Activated B cell treated with CpG ODN at 0.5 μM for 24 hours (primary cell): ENCODE measurements at regions not wholly inside any gene's neighbourhood (a gene's known extent, or its start where the extent isn't known, plus 50 kb on each side); places are given as distances from the start of the nearest gene placed in this dataset.

Source experiments
- ATAC-seq: fragments of 200-7000 bp; cut with Tn5 transposase; one replicate; pipeline ENCODE4 v1.10.0; 2021; ENCODE audit warnings: low read depth, mild to moderate bottlenecking, moderate library complexity
- CTCF ChIA-PET: fragments of 350-600 bp; sonication (Branson Sonifier 250); formaldehyde crosslinking; loops from one replicate; lab custom pipeline; 2021; ENCODE audit warnings: antibody characterized with exemption; lab: Charles Lee
- POLR2A ChIA-PET: fragments of 350-600 bp; sonication (Branson Sonifier 250); formaldehyde crosslinking; loops from one replicate; lab custom pipeline; 2021; ENCODE audit warnings: antibody characterized with exemption; lab: Charles Lee
- DNase-seq: peaks from one replicate; pipeline ENCODE4 v3.0.0; 2022
- H3K27ac Mint-ChIP-seq: one replicate; pipeline ENCODE4 v1.8.0; 2020; ENCODE audit warnings: mixed read lengths
- H3K27me3 Mint-ChIP-seq: one replicate; pipeline ENCODE4 v1.8.0; 2021; ENCODE audit warnings: mixed read lengths
- H3K36me3 Mint-ChIP-seq: one replicate; pipeline ENCODE4 v1.8.0; 2021; ENCODE audit warnings: low read depth, mixed read lengths
- H3K4me1 Mint-ChIP-seq: one replicate; pipeline ENCODE4 v1.8.0; 2021; ENCODE audit warnings: mixed read lengths
- H3K4me3 Mint-ChIP-seq: one replicate; pipeline ENCODE4 v1.8.0; 2020; ENCODE audit warnings: mild to moderate bottlenecking, mixed read lengths
- H3K9me3 Mint-ChIP-seq: one replicate; pipeline ENCODE4 v1.8.0; 2020; ENCODE audit warnings: mixed read lengths
- intact Hi-C: fragments of 100-400 bp; cut with micrococcal nuclease; formaldehyde crosslinking; loops from one replicate; pipeline ENCODE4 v1.15.1; 2024
- TF ChIP-seq, protein P1 (sequence below): fragments of 200-600 bp; IDR thresholded peaks from one replicate; pipeline ENCODE4 v1.8.0; 2022; ENCODE audit warnings: antibody characterized with exemption, mild to moderate bottlenecking

DNA sequence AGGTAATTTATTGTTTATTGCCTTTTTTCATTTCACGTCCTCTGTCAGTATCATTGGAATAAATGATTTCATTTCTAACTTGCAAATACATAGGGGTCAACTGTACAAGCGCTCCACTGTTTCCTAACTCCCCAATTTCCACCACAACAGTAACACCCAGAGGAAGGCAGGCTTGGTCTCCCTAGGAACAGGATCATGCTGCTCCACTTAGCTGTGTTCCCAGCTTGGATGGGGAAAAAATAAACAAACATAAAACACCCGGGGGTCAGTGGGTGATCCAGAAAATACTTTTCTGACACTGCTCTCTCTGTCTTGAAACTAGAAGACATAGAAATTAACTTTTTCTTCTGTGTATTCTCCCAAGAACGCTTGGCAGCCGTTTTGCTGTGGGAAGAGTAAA lies 772.5 kb downstream of the TRIML1 start:
- Mint-ChIP-seq H3K4me3 (no peak overlapping the region), H3K27me3 (no peaks in the 10 kb centered on the region), H3K4me1 (no peaks in the 10 kb centered on the region), H3K36me3 (no peaks in the 10 kb centered on the region), H3K9me3 (peaks cover 3% of the 10 kb centered on the region), H3K27ac (no peak overlapping the region)
- CTCF ChIA-PET, result no interaction called here
- TF ChIP-seq, protein P1, sequence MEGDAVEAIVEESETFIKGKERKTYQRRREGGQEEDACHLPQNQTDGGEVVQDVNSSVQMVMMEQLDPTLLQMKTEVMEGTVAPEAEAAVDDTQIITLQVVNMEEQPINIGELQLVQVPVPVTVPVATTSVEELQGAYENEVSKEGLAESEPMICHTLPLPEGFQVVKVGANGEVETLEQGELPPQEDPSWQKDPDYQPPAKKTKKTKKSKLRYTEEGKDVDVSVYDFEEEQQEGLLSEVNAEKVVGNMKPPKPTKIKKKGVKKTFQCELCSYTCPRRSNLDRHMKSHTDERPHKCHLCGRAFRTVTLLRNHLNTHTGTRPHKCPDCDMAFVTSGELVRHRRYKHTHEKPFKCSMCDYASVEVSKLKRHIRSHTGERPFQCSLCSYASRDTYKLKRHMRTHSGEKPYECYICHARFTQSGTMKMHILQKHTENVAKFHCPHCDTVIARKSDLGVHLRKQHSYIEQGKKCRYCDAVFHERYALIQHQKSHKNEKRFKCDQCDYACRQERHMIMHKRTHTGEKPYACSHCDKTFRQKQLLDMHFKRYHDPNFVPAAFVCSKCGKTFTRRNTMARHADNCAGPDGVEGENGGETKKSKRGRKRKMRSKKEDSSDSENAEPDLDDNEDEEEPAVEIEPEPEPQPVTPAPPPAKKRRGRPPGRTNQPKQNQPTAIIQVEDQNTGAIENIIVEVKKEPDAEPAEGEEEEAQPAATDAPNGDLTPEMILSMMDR, result no peak
- DNase-seq, result no peak
- intact Hi-C loops, result no loop called here
- POLR2A ChIA-PET, result no interaction called here
- ATAC-seq, result no peak

DNA sequence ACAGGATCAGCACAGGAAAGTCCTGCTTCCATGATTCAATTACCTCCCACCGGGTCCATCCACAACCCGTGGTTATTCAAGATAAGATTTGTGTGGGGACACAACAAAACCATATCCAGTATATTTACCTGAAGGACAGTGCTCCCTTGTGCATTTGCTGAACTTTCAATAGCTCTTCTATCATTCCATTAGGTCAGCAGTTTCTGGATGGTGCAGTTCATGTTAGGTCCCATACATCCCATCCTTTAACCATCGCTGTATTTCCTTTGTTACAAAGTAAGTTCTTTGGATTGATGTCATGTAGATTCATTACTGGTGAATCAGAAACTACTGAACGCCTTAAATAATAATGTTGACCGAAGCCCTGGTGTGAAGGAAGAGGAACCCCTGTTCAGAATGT lies 775.9 kb downstream of the TRIML1 start:
- Mint-ChIP-seq H3K36me3 (no peaks in the 10 kb centered on the region), H3K27ac (no peak overlapping the region), H3K27me3 (no peaks in the 10 kb centered on the region), H3K9me3 (peaks cover 5% of the 10 kb centered on the region), H3K4me1 (no peaks in the 10 kb centered on the region), H3K4me3 (no peak overlapping the region)
- ChIA-PET CTCF (no interaction called here), POLR2A (no interaction called here)
- ATAC-seq (no peak), DNase-seq (no peak)
- TF ChIP-seq, protein P1, result no peak
- intact Hi-C loops, result no loop called here

DNA sequence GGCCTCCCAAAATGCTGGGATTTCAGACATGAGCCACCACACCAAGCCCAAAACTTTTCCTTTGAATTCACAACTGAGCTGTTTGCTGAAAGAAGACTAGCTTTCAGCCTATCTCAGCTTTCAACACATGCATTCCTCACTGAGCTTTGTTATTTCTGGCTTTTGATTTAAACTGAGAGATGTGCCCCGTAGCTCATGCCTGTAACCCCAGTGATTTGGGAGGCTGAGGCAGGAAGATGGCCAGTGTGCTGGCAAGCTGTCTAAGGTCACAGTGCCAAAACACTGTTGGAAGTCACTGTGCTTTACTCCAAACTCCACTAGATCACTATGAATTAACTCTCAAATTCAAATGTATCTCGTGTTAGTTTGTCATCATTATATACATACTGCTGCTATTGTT lies 779.5 kb downstream of the TRIML1 start:
- DNase-seq (no peak), ATAC-seq (no peak)
- POLR2A ChIA-PET, result no interaction called here
- H3K9me3 Mint-ChIP-seq, result peaks cover 4% of the 10 kb centered on the region
- H3K4me3 Mint-ChIP-seq, result no peak overlapping the region
- TF ChIP-seq, protein P1, result no peak
- H3K4me1 Mint-ChIP-seq, result no peaks in the 10 kb centered on the region
- no peak overlapping the region for H3K27ac Mint-ChIP-seq
- H3K36me3 Mint-ChIP-seq, result no peaks in the 10 kb centered on the region
- intact Hi-C loops, result no loop called here
- CTCF ChIA-PET, result no interaction called here
- H3K27me3 Mint-ChIP-seq, result no peaks in the 10 kb centered on the region

DNA sequence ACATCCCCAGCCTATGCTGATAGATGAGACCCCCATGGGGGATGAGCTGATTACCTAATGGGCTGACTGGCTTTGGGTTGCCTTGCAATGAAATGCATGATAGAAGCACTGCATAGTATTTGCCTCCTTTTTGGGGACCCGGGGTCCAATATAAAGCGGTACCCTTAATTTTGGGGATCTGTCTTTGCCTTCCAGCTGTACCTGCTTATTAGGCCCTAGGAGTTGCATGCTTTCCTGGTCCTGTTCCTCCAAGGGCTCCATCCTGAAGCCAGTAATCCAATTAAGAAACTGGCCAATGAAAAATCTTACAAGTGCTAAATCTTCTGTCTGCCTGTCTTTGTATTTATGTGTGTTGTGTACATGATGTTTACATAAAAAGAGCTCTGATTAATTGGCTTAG lies 791.6 kb downstream of the TRIML1 start:
- ChIA-PET POLR2A (no interaction called here), CTCF (no interaction called here)
- peaks cover 18% of the 10 kb centered on the region for H3K9me3 Mint-ChIP-seq
- no peak for ATAC-seq
- H3K4me1 Mint-ChIP-seq, result no peaks in the 10 kb centered on the region
- no peak overlapping the region for H3K4me3 Mint-ChIP-seq
- intact Hi-C loops, result no loop called here
- H3K36me3 Mint-ChIP-seq, result no peaks in the 10 kb centered on the region
- no peaks in the 10 kb centered on the region for H3K27me3 Mint-ChIP-seq
- no peak for DNase-seq
- no peak overlapping the region for H3K27ac Mint-ChIP-seq
- TF ChIP-seq, protein P1, result no peak

DNA sequence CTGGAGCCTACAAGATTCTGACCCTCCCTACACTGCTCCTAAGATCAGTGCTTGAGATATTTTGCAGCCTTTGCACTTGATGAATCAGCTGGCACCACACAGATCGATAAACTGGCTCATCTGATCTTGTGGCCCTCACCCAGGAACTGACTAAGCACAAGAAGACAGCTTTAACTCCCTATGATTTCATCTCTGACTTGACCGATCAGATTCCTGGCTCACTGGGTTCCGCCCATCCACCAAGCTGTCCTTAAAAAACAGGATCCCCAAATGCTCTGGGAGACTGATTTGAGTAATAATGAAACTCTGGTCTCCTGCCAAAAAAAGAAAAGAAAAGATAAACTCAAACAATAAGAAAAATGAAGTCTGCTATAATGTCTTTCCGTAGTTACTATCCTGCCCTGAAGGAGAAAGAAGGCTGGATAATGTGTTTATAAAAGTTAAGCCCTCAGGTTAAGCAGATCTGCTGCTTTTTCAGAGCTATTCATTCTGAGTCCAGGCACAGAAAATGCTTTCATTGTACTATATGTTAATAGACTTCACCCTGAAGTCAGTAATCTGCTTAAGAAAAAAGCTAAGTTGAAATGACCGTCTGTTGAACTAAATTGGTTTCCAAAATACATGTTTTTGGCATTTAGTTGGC lies 795.2 kb downstream of the TRIML1 start:
- TF ChIP-seq, protein P1, result no peak
- Mint-ChIP-seq H3K36me3 (no peaks in the 10 kb centered on the region), H3K4me1 (no peaks in the 10 kb centered on the region), H3K27ac (no peak overlapping the region), H3K9me3 (peaks cover 13% of the 10 kb centered on the region), H3K27me3 (no peaks in the 10 kb centered on the region), H3K4me3 (no peak overlapping the region)
- POLR2A ChIA-PET, result no interaction called here
- ATAC-seq (no peak), DNase-seq (no peak)
- CTCF ChIA-PET, result no interaction called here
- intact Hi-C loops, result no loop called here
